Right kidney (tissue), 1 donor: ENCODE measurements at regions not wholly inside any gene's neighbourhood (a gene's known extent, or its start where the extent isn't known, plus 50 kb on each side); places are given as distances from the start of the nearest gene placed in this dataset.

Experiments used
- DNase-seq: peaks from one replicate; pipeline ENCODE4 v3.0.0-alpha.2; 2016

DNA sequence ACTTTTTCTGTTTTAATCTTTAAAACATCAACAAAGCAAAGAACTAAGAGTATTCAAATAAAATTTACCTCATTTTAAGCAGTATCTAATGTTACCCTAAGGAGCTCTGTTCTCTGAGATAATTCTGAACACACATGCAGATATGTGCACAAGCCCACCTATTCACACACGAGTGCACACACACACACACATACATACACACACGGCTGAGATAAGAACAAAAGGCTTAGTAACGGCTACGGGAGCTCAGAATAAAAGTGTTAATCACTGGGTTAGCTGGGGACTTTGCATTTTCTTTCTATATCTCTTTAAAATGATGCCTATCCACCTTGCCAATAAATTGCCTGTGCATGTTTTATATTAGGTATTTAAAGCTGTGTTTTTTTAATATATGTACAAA, 1096.3 kb downstream of the GALC start:
- no peak for DNase-seq

DNA sequence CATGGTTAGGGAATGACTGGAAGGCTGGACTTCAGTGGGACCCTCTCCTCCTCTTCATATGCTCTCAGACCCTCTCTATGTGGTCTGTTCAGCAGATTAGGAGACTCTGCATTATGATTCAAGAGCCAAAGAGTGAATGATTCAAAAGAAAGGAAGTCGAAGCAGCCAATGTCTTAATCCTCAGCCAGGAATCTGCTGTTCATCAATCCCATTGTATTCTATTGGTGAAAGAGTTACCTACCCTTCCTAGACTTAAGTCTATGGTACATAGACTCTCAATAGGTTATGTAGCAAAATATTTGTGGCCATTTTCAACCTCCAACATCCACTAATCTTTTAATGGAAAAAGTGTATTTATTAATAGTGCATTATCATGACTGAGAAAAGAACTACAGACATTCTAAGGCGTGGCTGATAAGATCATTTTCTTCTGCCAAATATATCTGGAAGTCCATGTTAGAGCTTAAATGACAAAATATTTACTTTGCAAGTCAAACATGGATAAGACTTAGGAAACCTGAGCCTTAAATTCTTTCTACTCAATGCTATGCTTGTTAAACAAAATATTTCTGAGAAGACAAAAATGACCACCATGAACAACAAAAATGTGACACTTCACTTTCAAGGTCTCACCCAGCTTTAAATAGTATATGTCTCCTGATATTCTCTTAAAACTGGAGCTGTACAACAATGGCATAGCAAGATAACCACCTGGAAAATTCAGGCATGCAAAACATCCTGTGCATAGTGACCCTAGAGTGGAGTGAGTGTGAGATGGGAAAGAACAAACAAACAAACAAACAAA, 1100.6 kb downstream of the GALC start:
- DNase-seq, result no peak

DNA sequence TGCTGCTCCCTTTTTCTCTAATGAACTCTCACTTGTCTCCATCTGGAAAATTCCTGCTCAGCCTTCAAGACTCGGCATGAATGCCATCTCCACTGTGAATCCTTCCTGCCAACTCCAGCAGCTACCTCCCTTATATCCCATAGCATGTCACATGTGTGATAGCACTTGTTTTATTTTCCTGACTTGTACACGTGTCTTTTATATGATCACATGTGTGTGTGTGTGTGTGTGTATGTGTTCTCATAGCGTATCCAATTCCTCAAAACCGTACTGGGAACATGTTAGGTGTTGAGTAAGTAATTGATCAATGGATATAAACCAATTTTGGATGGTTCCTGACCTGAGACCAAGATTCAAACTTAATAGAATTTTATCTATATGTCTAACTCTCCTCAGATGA, 1107.7 kb downstream of the GALC start:
- DNase-seq, result no peak

DNA sequence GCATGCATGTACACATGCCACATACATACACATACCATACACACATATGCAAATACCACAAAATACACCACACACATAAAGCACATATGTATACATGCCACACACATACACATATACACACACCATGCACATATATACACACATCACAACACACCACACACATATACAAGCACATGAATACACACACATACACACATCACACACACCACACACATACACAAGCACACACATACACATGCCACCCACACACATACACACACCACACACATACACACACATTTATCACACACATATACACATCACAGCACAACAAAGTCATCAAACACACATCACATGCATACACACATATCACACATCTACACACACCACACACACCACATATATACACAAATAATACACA, 1108.5 kb downstream of the GALC start:
- no peak for DNase-seq

DNA sequence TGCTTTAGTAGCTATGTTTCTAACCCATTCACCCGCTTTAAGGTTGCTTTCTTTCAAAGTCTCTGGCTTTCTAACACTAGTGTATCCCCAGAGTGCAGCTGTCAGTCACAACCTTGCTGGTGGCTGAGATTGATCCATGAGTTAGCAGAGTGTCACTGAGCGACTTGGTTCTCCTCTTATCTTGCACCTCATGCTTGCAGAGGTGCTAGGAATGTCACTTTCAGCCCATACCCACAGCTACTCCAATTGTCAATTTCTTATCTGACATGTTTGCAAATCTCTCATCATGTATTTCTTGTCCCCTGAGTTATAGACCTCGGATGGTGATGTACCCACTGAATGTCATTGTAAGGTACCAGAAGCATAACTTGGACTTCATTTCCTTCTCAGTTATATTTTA, 1110.2 kb downstream of the GALC start:
- DNase-seq, result no peak

DNA sequence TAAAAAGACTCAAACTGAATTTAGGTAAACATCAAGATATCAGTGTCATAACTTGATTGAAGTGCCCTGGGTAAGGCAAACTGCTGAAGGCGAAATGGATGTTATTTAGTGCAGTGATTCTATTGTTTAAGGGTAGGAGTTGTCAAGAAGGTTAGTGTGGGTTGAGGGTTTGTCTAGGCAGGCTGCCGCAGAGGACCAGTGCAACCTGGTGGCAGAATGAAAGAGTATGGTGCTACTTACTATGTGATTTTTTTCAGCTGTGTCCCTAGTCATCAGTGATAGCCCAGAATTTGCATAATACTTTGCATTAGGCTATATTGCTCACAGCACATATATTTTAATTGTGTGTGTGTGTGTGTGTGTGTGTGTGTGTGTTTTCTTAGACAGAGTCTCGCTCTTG, 1127.0 kb downstream of the GALC start:
- no peak for DNase-seq

DNA sequence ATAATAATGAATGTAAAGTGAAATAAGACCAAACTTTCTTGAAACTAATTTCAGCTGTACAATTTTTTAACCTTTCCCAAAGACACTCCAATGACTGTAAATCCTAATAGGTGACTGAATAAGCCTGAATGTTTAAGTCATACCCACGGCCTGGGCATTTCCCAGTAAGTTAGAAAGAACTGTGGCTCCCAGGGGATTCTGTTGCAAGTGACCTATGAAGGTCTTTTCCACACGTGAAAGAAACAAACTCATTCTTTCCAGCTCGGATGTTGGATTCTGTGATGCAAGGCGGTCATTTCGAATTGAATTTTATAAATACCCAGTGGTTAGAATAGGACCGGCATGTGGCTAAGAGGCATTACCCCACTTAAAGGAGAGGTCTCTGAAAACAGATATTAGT, 1134.4 kb downstream of the GALC start:
- no peak for DNase-seq

DNA sequence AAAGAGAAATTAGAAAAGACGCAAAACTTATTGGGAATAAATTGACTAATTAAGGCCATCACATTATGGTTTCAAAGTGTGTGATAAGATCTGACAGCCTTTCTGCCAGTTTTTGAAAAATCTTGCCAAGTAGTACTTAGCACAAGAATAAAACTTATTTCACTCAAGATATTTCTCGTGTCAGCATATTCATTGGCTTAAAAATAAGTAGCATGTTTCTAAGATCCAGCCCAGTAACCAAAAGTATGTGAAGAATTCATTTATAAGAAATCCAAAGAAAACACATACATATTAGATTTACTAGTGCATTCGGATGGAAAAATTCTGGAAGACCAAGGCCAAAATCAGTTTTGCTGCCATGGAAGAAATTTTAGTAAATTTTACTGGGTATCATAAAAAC, 1135.0 kb downstream of the GALC start:
- no peak for DNase-seq

DNA sequence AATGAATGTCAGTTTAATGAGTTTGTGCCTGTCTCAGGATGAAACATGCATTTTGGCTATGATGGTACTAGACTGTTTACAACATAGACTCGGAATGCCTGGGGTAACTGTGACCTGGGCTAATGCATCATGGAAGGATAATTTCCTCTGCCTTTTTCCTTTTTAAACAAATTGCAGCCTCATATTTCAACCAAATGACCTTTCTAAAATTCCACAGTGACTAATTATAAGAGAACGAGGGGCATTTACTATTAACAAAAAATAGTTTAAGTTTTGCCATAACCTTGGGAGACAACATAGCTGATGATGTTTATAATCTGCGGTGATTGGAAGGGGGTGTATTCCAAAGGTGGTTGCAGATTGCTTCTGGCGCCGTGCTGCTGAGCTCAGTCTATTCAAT, 1140.5 kb downstream of the GALC start:
- DNase-seq, result no peak

DNA sequence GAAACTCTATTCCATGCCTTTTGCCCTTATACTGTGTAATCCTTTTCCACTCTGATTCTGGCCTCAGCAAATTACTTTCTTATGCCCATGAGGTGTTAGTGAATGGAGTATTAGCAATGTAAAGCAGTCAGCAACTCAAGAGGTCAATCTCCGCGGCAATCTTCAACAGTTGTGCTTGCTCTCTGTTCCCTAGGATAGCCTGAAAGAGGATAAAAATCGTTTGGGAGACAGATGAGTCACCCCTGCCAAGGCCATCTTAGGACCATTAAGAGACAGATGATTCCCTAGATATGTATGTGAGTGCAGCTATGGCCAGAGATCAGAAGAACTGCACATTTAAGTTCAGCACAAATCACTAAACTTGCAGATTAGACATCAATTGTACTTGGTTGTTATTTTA, 1145.8 kb downstream of the GALC start:
- no peak for DNase-seq

DNA sequence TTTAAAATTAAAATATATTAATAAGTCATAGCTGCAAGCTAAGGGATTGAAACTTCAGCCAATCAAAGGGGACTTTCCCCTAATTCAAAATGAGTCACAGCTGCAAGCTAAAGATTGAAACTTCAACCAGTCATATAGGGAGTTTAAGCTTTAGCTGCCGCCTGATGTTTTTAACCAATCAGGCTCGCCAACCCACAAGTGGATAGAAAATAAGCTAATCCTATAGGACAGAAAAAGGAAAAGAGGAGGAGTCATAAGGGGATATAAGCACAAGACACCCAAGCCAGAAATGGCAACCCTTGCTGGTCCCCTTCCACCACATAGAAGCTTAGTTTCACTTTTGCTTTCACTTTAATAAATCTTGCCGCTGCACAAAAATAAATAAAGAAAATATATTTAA, 1154.6 kb downstream of the GALC start:
- DNase-seq, result no peak

DNA sequence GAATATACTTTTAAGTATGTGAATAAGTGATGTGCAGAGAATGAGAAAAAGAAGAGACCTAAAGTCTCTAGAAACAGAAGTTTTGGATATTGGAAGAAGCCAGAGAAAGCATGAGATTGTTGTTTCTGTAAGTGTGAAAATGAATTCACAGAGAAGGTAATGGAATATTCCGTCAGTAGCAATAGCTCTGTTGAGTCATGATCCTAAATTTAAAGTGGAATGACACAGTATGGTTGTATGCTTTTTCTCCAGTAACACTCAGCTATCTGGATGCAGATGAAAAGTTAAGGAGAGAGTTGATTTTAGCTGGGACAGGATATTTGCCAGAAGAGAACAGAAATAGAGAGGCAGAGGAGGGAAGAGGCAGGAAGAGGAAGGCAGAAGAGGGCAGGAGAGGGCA, 1166.3 kb downstream of the GALC start:
- DNase-seq, result no peak

DNA sequence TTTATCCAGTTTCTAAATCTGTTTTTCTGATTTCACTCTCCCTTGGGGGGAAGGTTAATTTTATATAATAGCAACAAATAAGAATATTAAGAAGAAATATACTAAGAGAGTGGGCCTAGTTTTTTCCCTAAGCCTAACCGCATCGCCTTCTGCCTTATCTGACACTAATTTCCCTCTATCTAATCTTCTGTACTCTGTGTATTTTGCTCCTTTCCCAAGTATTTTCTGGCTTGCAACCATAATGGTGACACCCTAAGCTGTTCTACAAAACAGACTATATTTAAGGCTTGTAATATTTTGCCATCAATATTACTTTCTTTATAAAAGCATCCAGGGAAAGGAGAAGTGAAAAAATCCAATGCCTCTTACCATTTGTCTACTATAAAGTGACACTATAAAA, 1168.8 kb downstream of the GALC start:
- DNase-seq, result no peak

DNA sequence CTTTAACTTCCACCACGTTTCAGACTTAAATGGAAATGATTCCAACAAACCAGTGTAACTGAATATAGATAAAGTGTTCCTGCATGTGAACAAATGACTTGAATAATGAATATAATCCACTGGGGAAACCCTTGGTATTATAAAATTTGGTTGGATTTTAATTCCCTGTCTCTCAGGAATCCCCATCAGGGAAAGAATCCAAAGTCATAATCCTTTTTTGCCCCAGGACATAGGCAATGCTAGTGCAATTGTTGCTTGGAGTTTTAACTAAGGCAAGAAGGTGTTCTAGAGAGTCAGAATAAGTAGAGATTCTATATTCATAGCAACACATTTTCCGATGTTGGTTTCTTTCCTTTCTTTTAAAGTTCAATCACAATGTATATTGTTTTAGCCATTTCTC, 1169.4 kb downstream of the GALC start:
- DNase-seq, result no peak

DNA sequence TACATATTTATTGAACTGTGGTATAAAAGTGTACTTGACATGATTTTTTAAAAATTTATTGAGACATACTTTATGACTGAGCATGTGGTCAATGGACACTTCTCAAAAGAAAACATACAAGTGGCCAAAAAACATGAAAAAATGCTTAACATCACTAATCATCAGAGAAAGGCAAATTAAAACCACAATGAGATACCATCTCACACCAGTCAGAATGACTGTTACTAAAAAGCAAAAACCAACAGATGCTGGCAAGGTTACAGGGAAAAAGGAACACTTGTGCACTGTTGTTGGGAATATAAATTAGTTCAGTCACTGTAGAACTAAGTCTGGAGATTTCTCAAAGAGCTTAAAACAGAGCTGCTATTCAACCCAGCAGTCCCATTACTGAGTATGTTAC, 1177.6 kb downstream of the GALC start:
- DNase-seq, result no peak

DNA sequence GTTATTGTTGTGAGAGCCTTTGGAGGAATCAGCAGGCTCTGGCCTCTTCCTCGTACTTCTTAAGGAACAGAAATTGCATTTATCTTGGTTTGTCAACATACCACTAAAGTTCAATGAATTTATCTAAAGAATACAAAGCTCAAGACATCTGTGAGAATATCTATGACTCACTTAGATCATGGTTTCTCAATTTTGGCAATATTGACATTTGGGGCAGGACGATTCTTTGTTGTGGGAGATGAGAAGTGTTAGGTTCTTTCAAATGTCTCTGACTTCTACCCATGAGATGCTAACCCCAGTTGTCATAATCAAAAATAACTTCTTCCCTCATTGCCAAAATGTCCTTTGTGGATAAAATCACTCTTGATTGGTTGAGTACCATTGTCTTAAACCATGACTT, 1190.3 kb downstream of the GALC start:
- no peak for DNase-seq

DNA sequence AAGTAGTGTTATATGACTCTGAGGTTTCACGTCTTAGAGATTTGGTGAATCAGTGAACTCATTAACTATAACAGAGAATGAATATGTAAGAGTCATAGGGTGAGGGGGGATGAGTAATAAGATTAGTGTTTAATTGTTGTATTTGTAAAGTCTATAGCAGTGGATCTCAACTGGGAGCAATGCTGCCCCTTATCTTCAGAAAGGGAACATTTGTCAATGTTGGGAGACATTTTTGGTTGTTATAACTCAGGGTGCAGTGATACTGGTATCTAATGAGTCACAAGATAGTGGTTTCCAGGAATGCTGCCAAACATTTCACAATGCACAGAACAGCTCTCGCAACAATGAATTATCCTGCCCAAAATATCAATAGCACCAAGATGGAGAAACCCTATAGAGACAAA, 1193.7 kb downstream of the GALC start:
- DNase-seq, result no peak

DNA sequence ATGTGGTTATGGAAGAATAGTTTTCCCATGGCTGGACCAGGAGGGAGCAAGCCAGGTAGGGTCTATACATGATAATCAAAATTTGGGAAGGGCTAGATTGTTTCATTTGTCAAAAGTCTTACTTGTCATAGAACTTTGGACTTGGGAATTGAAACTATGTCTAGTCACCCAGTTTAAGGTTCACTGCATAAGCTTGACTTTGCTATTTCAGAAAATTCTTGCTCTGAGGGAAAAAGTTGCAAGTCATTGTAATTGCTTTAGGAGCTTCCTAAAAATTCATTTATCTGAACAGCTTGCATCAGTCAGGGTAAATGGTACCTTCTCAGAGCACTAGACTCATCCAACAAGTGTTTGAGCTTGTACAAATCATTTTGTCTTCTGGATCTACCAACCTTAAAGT, 1194.7 kb downstream of the GALC start:
- no peak for DNase-seq

DNA sequence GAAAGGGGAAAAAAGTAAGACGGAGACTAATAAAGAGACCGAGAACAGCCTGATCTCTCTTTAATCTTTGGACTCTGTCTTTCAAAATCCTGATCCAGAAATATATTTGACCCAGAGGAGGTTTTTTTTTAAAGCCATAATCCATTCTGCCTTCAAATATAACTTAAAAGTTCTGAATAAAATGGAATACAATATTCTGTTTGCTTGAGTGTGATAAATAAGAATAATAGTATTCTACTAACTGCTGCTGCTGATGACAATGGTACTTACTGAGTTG, 1196.0 kb downstream of the GALC start:
- DNase-seq, result no peak

DNA sequence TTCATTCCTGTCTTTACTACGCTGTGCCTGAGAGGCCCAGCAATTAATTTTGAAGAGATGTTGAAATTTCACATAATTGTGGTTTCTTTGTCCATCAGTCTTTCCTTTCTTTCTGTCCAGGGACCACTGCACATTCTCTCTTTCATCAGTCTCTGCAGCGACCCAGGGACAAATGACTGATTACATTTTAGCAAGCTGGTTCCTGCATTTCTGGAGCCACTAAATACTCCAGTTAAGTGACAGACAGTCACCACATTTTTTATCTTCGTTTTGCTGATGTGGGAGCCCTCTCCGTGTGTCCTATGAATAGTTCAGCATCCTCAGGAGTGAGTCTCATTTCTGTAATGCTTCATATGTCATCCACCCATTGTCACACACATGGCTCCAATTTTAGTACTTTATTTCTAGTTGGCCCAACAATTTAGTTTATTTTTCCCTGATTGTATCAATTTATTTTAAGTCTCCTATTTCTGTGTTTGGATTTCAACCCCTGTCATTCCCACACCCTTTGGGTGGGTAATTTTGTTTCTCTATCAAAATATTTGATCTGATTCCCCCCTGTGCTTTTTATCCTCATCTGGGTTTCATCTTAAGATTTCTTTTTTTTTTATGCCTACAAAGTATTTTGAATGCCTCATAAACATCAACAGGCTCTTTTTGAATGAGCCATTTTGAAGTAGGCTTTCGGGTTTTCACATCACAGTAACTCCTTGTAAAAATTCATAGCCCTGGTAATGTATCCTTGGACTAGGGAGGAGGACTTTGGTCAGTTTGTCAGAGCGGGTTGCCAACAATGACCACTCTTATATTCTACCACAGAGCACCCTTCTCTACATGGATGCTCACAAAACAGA, 1196.5 kb downstream of the GALC start:
- no peak for DNase-seq

DNA sequence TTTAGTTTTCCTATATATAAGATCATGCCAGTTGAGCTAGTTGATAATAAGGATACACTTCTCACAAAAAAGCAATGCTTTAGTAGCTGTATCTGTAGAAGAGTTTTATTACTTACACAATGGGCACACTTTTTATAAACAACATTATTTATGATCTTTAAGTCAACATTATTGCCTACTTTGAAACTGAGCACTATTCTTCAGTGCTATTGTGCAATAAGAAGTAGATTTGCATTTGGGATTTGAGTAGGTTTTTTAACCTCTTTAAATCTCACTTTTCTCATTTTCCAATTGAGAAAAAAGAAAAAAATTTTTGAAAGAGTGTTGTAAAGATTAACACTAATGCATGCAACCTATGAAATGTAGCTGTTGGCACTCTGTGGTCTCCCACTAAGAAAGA, 1198.3 kb downstream of the GALC start:
- DNase-seq, result no peak

DNA sequence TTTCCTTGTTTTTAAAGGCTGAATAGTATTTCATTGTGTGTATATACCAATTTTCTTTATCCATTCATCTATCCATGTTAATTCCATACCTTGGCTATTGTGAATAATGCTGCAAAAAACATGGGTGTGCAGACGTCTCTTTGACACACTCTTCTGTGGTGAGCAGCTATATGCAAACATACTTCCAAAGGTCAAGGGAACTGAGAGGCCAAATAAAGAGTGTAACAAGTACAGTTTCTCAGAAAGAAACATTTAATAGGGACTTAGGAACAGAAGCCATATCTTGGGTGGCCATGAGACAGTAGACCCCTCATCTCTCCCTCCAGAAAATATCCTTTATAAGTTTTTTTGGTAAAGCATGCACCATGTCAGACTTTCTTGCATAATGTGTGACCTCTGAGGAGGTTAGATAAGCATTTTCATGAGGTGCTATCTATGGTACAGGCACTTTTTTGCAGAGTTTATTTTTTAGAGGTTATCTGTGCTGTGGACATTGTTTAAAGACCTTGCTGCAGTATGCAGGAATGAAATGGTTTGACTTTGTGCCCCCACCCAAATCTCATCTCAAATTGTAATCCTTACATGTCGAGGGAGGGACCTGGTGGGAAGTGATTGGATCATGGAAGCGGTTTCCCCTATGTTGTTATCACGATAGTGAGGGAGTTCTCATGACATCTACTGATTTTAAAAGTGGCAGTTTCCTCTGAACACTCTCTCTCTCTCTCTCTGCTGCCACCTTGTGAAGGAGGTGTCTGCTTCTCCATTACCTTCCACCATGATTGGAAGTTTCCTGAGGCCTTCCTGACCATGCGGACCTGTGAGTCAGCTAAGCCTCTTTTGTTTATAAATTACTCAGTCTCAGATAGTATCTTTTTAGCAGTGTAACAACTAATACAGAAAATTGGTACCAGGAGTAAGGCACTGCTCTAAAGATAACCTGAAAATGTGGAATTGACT, 1202.3 kb downstream of the GALC start:
- DNase-seq, result no peak

DNA sequence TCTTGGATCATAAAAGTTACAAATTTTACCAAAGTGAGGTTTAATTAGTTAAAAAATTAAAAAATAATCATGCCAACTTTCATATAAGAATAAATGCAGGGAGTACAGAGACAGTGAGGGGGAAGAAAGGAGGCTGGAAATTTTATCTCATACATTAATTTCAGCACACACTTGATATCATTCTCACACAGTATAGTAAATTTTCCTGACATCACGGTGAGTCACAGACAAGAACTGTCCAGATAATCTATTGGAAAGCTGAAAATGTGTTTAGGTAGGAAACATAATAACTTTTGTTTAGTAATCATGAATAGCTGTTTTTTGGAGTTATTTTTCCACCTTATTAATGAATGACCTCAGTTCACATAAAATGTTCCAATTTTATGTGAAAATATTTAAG, 1204.8 kb downstream of the GALC start:
- no peak for DNase-seq
